ENCODE measurements at regions not wholly inside any gene's neighbourhood (a gene's known extent, or its start where the extent isn't known, plus 50 kb on each side); places are given as distances from the start of the nearest gene placed in this dataset.
"Not testable (repeated sequence)": the region's sequence is repeated elsewhere in the genome, so short reads cannot be mapped to it uniquely, and the experiment has no call there.

DNA sequence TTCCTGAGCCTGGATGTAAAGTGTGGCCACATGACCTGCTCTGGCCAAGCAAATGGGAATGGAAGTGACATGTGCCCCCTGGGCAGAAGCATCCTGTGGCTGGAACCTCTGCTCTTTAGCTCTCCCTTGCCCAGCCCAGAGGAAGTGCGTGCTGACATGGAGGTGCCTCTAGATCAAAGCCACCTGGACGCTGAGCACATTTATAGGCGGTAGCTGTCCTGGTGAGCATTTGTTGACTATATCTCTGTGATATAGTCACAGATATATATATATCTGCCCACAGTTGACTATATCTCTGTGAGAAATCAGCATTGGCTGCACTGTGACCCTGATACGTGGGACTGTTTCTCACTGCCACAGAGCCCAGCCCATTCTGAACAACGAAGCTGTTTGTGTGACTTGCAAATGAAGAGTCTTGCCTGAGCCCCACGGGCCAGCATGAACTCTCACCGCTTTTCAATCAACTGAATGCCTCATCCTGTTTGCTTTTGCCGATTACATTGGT lies 118.8 kb downstream of the C16orf95 start:
- DNase-seq, result no peak

GRCh38 chr16:87198881-87199280 lies 118.3 kb downstream of the C16orf95 start:
- no peak for DNase-seq

DNA sequence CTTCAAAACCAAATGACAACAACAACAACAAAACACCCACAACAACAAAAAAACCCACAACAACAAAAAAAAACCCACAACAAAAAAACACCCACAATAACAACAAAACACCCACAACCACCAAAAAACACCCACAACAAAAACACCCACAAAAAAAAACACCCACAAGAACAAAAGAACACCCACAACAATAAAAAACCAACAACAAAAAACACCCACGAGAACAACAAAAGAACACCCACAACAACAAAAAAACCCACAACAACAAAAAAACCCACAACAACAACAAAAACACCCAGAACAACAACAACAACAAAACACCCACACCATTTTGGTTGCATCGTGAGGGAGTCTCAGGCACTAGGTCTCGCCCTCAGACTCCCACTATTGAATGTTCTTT lies 117.8 kb downstream of the C16orf95 start:
- no peak for DNase-seq

- no peak for DNase-seq
These were observed 117.3 kb downstream of the C16orf95 start for GRCh38 chr16:87199901-87200300.

DNA sequence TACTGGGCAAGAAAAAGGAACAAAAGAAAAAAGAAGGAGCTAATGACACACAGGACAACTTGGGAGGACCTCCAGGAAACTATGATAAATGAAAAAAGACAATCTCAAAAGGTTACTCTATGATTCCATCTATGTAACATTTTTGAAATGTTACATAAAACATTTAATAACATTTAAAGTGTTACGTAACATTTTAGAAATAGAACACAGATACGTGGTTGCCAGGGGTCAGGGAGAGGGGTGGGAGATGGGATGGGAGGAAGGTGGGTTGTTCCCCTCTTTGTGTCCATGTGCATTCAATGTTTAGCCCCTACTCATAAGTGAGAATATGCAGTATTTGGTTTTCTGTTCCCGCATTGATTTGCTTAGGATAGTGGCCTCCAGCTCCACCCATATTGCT lies 116.6 kb downstream of the C16orf95 start:
- DNase-seq, result no peak

DNA sequence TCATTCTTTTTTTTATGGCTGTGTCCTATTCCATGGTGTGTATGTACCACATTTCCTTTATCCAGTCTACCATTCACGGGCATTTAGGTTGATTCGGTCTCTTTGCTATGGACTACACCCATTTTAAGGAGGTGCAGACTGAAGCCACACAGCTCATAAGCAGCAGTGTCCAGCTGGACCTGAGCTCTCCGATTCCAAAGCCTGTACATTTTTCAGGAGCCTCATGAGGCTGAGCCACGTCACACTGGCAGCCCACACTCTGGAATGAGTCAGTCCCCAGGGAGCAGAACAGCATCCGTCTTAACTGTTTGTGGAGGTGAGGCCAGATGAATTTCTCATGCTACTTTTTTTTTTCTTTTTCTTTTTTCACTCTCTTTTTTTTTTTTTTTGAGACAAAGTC lies 116.1 kb downstream of the C16orf95 start:
- DNase-seq, result no peak

DNA sequence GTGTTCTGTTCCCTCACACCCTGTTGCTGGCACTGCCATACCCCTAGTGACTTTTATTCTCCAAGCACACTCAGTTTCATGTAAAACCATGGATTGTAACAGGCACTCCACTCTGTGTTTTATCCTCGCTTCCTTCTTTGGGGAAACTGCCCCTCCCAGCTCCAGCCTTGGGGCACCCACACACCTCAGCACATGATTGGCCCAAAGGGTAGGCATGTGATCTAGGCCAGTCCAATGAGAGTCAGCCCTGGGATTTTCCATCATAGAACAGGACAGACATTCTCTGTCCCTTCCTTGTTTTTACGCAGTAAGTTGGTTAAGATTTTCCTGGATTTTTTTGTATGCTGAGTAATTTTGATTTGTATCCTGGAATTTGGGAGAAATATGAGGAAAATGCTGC lies 115.4 kb downstream of the C16orf95 start:
- DNase-seq, result no peak

- no peak for DNase-seq
These were observed 114.8 kb downstream of the C16orf95 start for GRCh38 chr16:87202346-87202745.

- DNase-seq, result peak; percentile 41
These were observed 114.0 kb downstream of the C16orf95 start for GRCh38 chr16:87203060-87203656.

GRCh38 chr16:87206646-87207451 lies 110.3 kb downstream of the C16orf95 start:
- DNase-seq, result no peak

DNA sequence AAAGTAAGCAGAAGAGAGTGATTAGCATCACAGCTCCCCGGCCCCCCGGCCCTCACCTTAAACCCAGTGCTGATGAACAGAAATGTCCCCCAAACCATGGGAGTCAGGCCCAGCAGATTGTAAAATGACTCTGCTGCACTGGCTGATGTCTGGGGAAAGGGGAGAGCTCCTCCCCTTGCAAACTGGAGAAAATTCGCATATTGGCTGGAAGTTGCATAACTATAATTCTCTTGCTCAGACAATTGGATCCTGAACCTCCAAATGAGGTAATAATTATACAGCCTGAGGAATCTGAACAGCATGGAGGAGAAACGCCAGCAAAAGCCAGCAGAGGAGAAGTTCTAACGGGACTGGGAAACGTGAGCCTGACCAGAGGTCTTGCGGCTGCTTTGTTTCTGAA lies 109.7 kb downstream of the C16orf95 start:
- no peak for DNase-seq

- no peak for DNase-seq
These were observed 109.2 kb downstream of the C16orf95 start for GRCh38 chr16:87207965-87208364.

DNA sequence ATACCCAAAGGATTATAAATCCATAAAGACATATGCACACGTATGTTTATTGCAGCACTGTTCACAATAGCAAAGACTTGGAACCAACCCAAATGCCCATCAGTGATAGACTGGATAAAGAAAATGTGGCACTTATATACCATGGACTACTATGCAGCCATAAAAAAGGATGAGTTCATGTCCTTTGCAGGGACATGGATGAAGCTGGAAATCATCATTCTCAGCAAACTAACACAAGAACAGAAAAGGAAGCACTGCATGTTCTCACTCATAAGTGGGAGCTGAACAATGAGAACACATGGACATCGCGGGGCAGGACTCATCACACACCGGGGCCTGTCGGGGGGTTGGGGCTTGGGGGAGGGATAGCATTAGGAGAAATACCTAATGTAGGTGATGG lies 108.2 kb downstream of the C16orf95 start:
- DNase-seq, result not testable (repeated sequence)

DNA sequence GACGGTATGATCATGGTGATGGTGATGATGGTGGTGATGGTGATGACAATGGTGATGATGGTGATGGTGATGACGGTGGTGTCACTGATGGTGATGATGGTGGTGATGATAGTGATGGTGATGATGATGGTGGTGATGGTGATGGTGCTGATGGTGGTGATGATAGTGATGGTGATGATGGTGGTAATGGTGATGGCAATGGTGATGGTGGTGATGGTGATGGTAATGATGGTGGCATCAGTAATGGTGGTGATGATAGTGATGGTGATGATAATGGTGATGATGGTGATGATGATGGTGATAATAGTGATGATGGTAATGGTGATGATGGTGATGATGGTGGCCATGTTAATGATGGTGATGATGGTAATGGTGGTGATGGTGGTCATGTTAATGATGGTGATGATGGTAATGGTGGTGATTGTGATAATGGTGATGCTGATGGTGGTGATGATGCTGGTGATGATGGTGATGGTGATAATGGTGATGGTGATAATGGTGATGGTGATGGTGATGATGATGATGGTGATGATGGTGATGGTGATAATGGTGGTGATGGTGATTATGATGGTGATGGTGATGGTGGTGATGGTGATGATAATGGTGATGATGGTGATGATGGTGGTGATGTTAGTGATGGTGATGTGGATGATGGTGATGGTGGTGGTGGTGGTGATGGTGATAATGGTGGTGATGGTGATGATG lies 107.2 kb downstream of the C16orf95 start:
- no peak for DNase-seq

DNA sequence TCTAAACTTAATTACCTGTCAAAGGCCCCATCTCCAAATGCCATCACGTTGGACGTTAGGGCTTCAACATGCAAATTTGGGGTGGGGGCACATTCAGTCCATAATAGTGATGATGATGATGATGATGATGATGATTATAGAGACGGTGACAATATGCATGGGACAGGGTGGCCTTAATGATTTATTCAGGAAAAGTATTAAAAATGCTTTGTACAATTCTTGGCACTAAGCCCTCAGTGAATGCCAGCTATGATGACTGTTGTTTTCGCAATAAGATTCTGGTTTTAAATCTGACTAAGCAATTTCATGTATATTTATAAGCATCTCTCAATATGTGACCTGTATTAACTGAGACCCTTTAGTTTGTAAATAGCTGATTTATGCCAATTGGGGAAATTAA lies 106.3 kb downstream of the C16orf95 start:
- no peak for DNase-seq

- no peak for DNase-seq
These were observed 105.2 kb downstream of the C16orf95 start for GRCh38 chr16:87212026-87212425.

GRCh38 chr16:87213536-87213935 lies 103.7 kb downstream of the C16orf95 start:
- DNase-seq, result no peak

- DNase-seq, result no peak
These were observed 100.9 kb downstream of the C16orf95 start for GRCh38 chr16:87216148-87216840.

- DNase-seq, result no peak
These were observed 100.3 kb downstream of the C16orf95 start for GRCh38 chr16:87216841-87217275.

GRCh38 chr16:87217802-87218201 lies 99.4 kb downstream of the C16orf95 start:
- not testable (repeated sequence) for DNase-seq

GRCh38 chr16:87218281-87219055 lies 98.7 kb downstream of the C16orf95 start:
- DNase-seq, result no peak

- no peak for DNase-seq
These were observed 97.8 kb downstream of the C16orf95 start for GRCh38 chr16:87219287-87219909.

Data from COR-L47 (cell line).